ENCODE measurements at regions not wholly inside any gene's neighbourhood (a gene's known extent, or its start where the extent isn't known, plus 50 kb on each side); places are given as distances from the start of the nearest gene placed in this dataset.

DNA sequence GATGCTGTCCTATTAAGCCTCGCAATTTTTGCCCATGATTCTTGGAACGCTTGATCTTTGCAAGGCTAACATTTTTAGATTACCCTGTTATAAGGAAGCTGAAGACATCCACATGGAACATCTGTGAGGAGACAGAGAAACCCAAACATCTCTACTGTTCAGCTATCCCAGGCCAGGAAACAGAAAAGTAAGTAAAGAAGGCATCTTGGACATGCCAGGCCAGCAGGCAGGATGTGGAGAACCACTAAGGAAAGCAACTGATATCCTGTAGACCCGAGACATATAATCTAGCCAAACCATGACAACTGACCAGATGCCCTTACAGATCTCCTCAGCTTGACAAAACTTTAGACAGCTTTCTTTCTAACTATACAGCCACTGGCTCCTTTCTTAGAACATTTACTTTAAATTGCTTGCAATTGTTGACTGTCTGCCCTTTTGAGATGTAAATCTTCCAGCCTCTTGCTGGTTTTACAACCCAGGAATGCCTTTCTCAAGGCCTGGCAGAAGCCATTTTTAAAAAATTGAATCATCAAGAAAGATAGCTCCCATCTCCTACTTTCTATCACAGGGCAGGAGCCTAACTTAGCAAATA is 255.8 kb upstream of the DACH1 start:
- Histone ChIP-seq H3K4me1 (ENCODE audit: control insufficient read depth in 1 of 2, insufficient read depth in 2 of 2, low read length in 2 of 2) (no peaks in the 10 kb centered on the region), H3K27me3 (ENCODE audit: control insufficient read depth in 2 of 2, insufficient read depth in 2 of 2, low read length in 2 of 2) (no peaks in the 10 kb centered on the region), H3K4me2 (replicated peaks; ENCODE audit: extremely low read depth, low read length, poor library complexity, severe bottlenecking) (no peak overlapping the region), H3K79me2 (ENCODE audit: insufficient read depth, low read length) (no peaks in the 10 kb centered on the region), H4K20me1 (ENCODE audit: insufficient read depth, low read length) (no peaks in the 10 kb centered on the region), H3K9me3 (replicated peaks in 1 of 2; ENCODE audit: control insufficient read depth in 1 of 2, insufficient read depth in 1 of 2, low read length in 2 of 2) (no peaks in the 10 kb centered on the region), H3K36me3 (replicated peaks in 1 of 2; ENCODE audit: control insufficient read depth in 1 of 2, insufficient read depth in 2 of 2, low read length in 2 of 2) (no peaks in the 10 kb centered on the region), H3K27ac (ENCODE audit: low read depth in 1 of 2, low read length in 2 of 2) (no peak overlapping the region), H3K9ac (ENCODE audit: insufficient read depth, low read length, poor library complexity, severe bottlenecking) (no peak overlapping the region), H2AFZ (ENCODE audit: insufficient read depth, low read depth, low read length, poor library complexity, severe bottlenecking) (no peak overlapping the region), H3K4me3 (replicated peaks in 1 of 3; ENCODE audit: low read depth in 2 of 3, low read length in 3 of 3) (no peak overlapping the region)
- Mint-ChIP-seq H3K27ac (no peak overlapping the region), H3K4me3 (no peak overlapping the region), H3K9me3 (peaks cover 0 to 4% (median 0%) of the 10 kb centered on the region in 7 donors), H3K27me3 (ENCODE audit: low read depth in 3 of 3) (peaks cover 0 to 2% (median 0%) of the 10 kb centered on the region in 3 donors), H3K4me1 (no peaks in the 10 kb centered on the region), H3K36me3 (no peaks in the 10 kb centered on the region)
- TF ChIP-seq, protein P1, sequence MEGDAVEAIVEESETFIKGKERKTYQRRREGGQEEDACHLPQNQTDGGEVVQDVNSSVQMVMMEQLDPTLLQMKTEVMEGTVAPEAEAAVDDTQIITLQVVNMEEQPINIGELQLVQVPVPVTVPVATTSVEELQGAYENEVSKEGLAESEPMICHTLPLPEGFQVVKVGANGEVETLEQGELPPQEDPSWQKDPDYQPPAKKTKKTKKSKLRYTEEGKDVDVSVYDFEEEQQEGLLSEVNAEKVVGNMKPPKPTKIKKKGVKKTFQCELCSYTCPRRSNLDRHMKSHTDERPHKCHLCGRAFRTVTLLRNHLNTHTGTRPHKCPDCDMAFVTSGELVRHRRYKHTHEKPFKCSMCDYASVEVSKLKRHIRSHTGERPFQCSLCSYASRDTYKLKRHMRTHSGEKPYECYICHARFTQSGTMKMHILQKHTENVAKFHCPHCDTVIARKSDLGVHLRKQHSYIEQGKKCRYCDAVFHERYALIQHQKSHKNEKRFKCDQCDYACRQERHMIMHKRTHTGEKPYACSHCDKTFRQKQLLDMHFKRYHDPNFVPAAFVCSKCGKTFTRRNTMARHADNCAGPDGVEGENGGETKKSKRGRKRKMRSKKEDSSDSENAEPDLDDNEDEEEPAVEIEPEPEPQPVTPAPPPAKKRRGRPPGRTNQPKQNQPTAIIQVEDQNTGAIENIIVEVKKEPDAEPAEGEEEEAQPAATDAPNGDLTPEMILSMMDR (IDR thresholded peaks at IDR 0.05): no peak
- DNase-seq: no peak
- intact Hi-C loops (cut with micrococcal nuclease): no loop called here
- WGBS (ENCODE audit: insufficient coverage): 30% methylated on average over 1 of the region's 3 CpGs

DNA sequence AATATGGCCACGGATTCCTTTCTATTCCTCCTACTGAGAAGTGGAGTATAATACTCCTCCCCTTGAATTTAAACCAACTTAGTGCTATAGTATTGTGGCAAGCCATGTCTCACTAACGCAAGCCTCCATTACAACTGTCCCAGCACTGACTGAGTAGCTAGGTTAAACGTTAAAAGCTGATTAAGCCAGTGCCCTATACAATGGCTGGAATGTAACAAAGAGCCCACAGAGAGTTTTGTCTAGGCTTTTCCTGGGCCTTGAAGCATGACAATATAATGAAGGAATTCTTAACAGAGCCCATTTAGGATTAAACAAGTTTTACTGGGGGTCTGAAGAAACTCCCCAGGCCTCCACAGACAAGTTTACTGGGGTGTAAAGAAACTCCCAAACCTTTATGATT is 254.5 kb upstream of the DACH1 start:
- Mint-ChIP-seq H3K4me3 (no peak overlapping the region), H3K27me3 (ENCODE audit: low read depth in 3 of 3) (peaks cover 0 to 2% (median 0%) of the 10 kb centered on the region in 3 donors), H3K4me1 (no peaks in the 10 kb centered on the region), H3K9me3 (peaks cover 0 to 4% (median 1%) of the 10 kb centered on the region in 7 donors), H3K36me3 (no peaks in the 10 kb centered on the region), H3K27ac (no peak overlapping the region)
- 88% methylated on average over 1 of the region's 3 CpGs for WGBS (ENCODE audit: insufficient coverage)
- Histone ChIP-seq H3K36me3 (replicated peaks in 1 of 2; ENCODE audit: control insufficient read depth in 1 of 2, insufficient read depth in 2 of 2, low read length in 2 of 2) (no peaks in the 10 kb centered on the region), H3K9me3 (replicated peaks in 1 of 2; ENCODE audit: control insufficient read depth in 1 of 2, insufficient read depth in 1 of 2, low read length in 2 of 2) (no peaks in the 10 kb centered on the region), H2AFZ (ENCODE audit: insufficient read depth, low read depth, low read length, poor library complexity, severe bottlenecking) (no peak overlapping the region), H3K9ac (ENCODE audit: insufficient read depth, low read length, poor library complexity, severe bottlenecking) (no peak overlapping the region), H4K20me1 (ENCODE audit: insufficient read depth, low read length) (no peaks in the 10 kb centered on the region), H3K4me3 (replicated peaks in 1 of 3; ENCODE audit: low read depth in 2 of 3, low read length in 3 of 3) (no peak overlapping the region), H3K27ac (ENCODE audit: low read depth in 1 of 2, low read length in 2 of 2) (no peak overlapping the region), H3K4me2 (replicated peaks; ENCODE audit: extremely low read depth, low read length, poor library complexity, severe bottlenecking) (no peak overlapping the region), H3K27me3 (ENCODE audit: control insufficient read depth in 2 of 2, insufficient read depth in 2 of 2, low read length in 2 of 2) (no peaks in the 10 kb centered on the region), H3K79me2 (ENCODE audit: insufficient read depth, low read length) (no peaks in the 10 kb centered on the region), H3K4me1 (ENCODE audit: control insufficient read depth in 1 of 2, insufficient read depth in 2 of 2, low read length in 2 of 2) (no peaks in the 10 kb centered on the region)
- TF ChIP-seq, protein P1 (IDR thresholded peaks at IDR 0.05): no peak
- intact Hi-C loops (cut with micrococcal nuclease): no loop called here
- no peak for DNase-seq

Data from CD14-positive monocyte (primary cell).